ENCODE measurements at regions not wholly inside any gene's neighbourhood (a gene's known extent, or its start where the extent isn't known, plus 50 kb on each side); places are given as distances from the start of the nearest gene placed in this dataset.

DNA sequence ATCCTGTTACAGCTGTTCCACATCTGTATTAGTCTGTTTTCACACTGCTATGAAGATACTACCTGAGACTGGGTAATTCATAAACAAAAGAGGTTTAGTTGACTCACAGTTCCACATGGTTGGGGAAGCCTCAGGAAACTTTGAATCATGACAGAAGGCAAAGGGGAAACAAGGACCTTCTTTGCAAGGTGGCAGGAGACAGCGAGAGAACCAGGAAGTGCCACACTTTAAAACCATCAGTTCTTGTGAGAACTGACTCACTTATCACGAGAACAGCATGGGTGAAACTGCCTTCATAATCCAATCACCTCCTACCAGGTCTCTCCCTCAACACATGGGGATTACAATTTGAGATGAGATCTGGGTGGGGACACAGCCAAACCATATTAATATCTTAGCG lies 110.3 kb upstream of the TRABD2B start (continued):
- TF ChIP-seq ZNF114 (CRISPR knock-in tag; IDR thresholded peaks at IDR 0.05) = no peak
- TF ChIP-seq, protein P1, sequence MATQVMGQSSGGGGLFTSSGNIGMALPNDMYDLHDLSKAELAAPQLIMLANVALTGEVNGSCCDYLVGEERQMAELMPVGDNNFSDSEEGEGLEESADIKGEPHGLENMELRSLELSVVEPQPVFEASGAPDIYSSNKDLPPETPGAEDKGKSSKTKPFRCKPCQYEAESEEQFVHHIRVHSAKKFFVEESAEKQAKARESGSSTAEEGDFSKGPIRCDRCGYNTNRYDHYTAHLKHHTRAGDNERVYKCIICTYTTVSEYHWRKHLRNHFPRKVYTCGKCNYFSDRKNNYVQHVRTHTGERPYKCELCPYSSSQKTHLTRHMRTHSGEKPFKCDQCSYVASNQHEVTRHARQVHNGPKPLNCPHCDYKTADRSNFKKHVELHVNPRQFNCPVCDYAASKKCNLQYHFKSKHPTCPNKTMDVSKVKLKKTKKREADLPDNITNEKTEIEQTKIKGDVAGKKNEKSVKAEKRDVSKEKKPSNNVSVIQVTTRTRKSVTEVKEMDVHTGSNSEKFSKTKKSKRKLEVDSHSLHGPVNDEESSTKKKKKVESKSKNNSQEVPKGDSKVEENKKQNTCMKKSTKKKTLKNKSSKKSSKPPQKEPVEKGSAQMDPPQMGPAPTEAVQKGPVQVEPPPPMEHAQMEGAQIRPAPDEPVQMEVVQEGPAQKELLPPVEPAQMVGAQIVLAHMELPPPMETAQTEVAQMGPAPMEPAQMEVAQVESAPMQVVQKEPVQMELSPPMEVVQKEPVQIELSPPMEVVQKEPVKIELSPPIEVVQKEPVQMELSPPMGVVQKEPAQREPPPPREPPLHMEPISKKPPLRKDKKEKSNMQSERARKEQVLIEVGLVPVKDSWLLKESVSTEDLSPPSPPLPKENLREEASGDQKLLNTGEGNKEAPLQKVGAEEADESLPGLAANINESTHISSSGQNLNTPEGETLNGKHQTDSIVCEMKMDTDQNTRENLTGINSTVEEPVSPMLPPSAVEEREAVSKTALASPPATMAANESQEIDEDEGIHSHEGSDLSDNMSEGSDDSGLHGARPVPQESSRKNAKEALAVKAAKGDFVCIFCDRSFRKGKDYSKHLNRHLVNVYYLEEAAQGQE (IDR thresholded peaks at IDR 0.05; ENCODE audit: unreplicated experiment) = no peak

DNA sequence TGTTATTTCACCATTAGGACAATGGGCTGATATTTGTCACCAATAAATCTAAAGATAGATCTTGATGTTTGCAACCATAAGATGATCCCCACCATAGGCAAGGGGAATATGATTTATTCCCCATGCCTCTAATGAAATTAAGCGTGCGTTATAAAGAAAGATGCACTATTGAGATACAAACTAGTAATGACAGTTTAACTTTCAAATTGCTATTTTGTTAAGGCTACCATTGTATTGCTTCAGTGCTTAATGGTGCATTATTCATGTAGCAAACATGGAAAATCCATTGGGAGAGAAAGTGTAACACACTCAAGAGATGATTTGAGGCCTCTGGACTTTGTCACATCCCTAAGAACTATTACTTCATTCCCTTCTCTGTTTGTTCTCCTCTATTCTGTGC lies 108.9 kb upstream of the TRABD2B start:
- no peaks in the 10 kb centered on the region for H3K36me3 Mint-ChIP-seq (ENCODE audit: low read depth)
- no peak overlapping the region for H3K27ac ChIP-seq (ENCODE audit: low read depth)
- no peak overlapping the region for H3K4me3 ChIP-seq
- peaks cover 16% of the 10 kb centered on the region for H3K4me1 ChIP-seq (ENCODE audit: insufficient read depth)
- H3K9me2 ChIP-seq (ENCODE audit: insufficient read depth) = no peaks in the 10 kb centered on the region
- H2AFZ ChIP-seq = no peak overlapping the region
- no peaks in the 10 kb centered on the region for H3K79me2 ChIP-seq (replicated peaks; ENCODE audit: insufficient read depth)
- H4K20me1 ChIP-seq (replicated peaks; ENCODE audit: insufficient read depth) = no peaks in the 10 kb centered on the region
- peaks cover 14% of the 10 kb centered on the region for H3K4me1 Mint-ChIP-seq
- no peak overlapping the region for H3K27ac Mint-ChIP-seq
- no peaks in the 10 kb centered on the region for H3K9me3 Mint-ChIP-seq
- H3K4me3 Mint-ChIP-seq = no peak overlapping the region
- ATAC-seq = no peak
- no peaks in the 10 kb centered on the region for H3K27me3 ChIP-seq (ENCODE audit: insufficient read depth)
- H3F3A ChIP-seq (replicated peaks; ENCODE audit: low read depth) = no peaks in the 10 kb centered on the region
- peaks cover 7% of the 10 kb centered on the region for H3K27me3 Mint-ChIP-seq (ENCODE audit: insufficient read depth, low read depth, poor library complexity)
- H3K36me3 ChIP-seq (ENCODE audit: insufficient read depth) = no peaks in the 10 kb centered on the region
- no peak overlapping the region for H3K4me2 ChIP-seq
- DNase-seq (ENCODE audit: low spot score) = no peak
- no peak for TF ChIP-seq NANOG (IDR thresholded peaks at IDR 0.05; ENCODE audit: borderline replicate concordance)
- TF ChIP-seq ZNF331 (CRISPR knock-in tag; IDR thresholded peaks at IDR 0.05; ENCODE audit: low read depth) = no peak
- no peak for TF ChIP-seq CTCF (conservative IDR thresholded peaks at IDR 0.05; ENCODE audit: low read depth in 2 of 2)
- TF ChIP-seq ETS1 (IDR thresholded peaks at IDR 0.05) = no peak
- no peak for TF ChIP-seq EZH2phosphoT487 (IDR thresholded peaks at IDR 0.05; ENCODE audit: unreplicated experiment)
- TF ChIP-seq ZNF114 (CRISPR knock-in tag; IDR thresholded peaks at IDR 0.05) = no peak
- no peak for TF ChIP-seq JUNB (IDR thresholded peaks at IDR 0.05; ENCODE audit: unreplicated experiment)
- TF ChIP-seq STAT1 (IDR thresholded peaks at IDR 0.05; ENCODE audit: unreplicated experiment) = no peak
- TF ChIP-seq CREB1 (CRISPR knock-in tag; IDR thresholded peaks at IDR 0.05; ENCODE audit: low read depth) = no peak
- TF ChIP-seq ZNF462 (CRISPR knock-in tag; IDR thresholded peaks at IDR 0.05) = no peak
- no peak for TF ChIP-seq EZH2 (IDR thresholded peaks at IDR 0.05; ENCODE audit: low read depth, unreplicated experiment)
